GM18858 (cell line): ENCODE measurements at regions not wholly inside any gene's neighbourhood (a gene's known extent, or its start where the extent isn't known, plus 50 kb on each side); places are given as distances from the start of the nearest gene placed in this dataset.

Experiments used
- ATAC-seq: cut with Tn5 transposase; IDR thresholded peaks from one replicate; pipeline ENCODE4 v1.9.1; 2021; ENCODE audit not compliant: unreplicated experiment

DNA sequence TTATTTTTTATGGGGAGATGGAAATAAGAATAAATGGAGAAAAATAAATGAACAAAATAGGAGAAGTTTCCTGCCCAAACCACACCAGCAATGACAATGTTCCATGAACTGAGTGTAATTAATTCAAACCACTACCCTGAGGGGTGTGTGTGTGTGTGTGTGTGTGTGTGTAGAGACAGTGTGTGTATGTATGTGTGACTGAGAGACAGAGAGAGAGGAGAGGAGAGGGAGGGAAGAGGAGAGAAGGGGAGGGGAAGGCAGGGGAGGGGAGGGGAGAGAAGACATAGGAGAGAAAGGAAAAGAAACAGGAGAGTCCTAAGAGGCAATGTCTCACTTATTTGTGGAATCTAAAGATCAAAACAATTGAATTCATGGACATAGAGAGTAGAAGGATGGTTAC is 65.0 kb upstream of the POU2AF1 start:
- no peak for ATAC-seq

DNA sequence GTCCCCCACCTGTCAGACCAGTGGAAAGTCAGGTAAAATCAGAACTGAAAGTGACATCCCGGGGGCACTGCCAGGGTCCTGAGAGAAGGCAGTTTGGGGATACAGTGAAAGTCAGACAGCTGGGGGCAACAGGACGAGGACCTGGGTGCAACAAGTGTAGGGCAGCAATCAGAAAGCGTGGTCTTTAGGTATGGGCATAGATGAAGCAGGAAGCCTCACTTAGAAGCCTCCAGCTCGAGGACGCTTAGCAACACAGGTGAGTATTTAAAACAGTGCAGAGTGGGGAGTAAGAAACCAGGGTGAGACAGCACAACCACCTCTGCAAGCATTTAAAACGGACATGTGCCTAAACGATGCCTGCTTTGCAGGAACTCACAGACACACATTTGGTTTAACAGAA is 64.6 kb upstream of the POU2AF1 start:
- no peak for ATAC-seq

DNA sequence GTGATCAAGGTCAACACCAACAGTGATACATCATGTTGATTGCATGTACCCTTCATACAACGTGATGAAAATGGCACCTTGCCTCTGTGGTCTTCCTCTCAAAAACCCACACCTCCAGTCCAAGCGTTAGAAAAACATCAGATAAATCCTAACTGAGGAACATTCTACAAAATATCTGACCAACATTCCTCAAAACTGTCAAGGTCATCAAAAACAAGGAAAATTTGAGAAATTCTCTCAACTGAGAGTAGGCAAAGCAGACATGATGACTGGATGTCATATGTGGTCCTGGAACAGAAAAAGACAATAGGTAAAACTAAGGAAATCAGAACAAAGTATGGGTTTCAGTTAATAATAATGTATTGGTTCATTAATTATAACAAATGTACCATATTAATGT is 64.0 kb upstream of the POU2AF1 start:
- no peak for ATAC-seq

DNA sequence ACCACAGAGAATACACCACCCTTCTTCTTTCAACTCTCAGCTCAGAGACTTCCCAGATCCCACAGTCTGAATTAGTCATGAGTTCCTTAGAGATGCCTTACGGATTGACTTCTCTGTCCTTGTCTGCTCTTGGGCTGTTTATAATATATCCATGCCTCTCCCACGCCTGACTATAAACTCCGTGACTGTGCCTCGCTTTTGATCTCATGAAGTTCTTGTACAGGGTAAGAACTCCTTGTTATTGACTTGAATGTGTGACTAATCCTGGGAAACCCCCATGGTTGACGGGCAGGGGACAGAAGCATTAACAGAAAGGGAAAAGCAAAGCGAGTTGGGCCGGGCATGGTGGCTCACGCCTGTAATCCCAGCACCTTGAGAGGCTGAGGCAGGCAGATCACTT is 62.4 kb upstream of the POU2AF1 start:
- ATAC-seq, result no peak

DNA sequence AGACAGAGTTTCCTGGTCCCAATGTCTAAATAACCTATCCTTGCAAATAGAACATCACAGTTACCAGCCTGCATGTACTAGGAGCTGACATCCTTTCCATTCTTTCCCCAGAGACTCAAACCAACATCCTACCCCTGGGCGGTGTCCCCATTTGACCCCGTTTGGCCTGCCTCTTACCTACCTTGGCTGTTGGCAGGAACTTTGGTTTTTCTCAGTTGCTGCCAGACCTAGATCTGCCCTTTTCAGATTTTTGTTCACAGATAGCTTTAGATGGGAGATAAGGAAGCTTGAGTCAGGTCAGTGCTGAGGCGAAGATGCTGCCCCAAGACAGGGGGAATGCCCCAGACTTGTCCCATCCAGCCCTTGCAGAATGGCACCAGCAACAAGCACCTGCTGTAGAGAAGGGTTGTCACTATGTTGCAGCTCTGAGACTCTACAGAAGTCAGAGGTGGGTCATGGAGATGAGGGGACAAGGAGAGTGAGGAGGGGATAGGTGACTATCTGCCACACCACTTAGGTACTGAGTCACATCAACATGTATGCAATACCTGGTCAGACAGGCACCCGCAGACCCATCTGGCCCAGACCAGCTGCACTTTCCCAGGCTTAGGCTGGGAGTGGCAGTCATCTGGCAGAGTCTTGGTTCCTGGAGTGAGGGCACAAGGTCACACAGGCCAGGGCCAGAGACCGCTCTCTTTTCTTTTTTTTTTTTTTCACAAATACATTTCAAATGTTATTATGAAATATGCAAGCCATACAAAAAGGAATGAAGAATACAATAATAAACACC is 61.5 kb upstream of the POU2AF1 start:
- ATAC-seq, result no peak

DNA sequence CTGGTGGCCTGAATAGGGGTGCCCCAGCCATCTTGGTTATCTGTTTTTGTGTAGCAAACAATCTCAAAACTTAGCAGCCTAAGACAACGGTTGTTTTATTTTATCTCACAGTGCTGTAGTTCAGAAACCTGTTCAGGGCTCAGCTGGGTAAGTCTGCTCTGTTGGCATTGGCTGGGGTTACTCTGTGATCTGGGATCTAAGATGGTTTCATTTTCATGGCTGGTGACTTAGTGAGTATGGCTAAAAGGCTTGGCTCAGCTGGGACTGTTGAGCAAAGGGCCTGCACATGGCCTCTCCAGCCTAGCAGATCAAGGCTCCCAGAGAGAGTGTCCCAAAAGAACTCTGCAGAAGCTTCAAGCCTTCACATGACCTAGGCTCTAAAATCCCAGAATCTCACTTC is 60.8 kb upstream of the POU2AF1 start:
- no peak for ATAC-seq

DNA sequence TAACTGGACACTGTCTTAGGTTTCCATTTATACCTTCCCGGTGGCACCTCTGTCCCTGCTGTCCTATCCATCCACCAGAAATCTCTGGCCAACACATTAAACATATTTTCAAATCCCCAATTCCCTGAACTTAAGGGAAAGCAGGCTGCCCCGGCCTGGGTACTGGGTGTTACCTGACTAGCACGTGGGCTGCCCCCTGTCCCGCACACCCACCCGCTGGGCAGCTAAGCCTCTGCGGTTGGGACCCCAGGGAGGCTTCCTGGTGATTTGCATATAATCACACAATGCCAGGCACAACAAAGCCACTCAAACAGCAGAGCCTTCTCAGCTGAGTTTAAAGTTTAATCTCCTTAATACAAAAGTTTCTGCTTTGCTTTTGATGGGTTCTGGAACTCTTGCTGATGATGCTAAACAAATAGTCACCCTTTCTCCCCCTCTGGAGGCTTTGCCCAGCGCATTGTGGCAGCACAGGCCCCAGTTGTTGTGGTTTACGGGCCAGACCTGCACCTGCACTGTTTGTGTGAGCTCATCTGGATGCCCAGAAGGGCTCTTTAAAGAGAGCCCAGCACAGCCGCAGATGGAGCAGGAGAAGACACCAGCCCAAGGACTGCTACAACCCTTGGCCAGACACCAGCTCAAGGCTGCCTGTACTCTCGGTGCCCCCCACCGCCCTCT is 59.9 kb upstream of the POU2AF1 start:
- ATAC-seq, result no peak

DNA sequence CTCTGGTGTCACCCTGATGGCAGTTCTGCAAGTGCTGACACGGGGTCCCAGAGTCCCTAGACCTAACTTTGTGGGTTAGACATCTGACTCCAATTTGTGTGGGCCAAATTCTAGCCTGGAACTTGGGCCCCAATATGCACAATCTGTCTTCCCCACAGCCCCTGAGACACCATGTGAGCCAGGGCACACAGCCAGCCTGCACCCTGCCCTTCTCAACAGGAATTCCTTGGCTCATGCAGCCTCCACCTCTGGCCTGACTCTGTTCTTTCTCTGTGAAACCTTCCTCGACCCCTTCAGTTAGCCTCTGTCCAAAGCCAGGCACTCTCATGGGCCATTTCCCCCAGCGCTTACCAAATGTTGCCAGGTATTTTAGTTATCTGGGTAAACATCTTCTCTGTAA is 59.1 kb upstream of the POU2AF1 start:
- ATAC-seq, result no peak

DNA sequence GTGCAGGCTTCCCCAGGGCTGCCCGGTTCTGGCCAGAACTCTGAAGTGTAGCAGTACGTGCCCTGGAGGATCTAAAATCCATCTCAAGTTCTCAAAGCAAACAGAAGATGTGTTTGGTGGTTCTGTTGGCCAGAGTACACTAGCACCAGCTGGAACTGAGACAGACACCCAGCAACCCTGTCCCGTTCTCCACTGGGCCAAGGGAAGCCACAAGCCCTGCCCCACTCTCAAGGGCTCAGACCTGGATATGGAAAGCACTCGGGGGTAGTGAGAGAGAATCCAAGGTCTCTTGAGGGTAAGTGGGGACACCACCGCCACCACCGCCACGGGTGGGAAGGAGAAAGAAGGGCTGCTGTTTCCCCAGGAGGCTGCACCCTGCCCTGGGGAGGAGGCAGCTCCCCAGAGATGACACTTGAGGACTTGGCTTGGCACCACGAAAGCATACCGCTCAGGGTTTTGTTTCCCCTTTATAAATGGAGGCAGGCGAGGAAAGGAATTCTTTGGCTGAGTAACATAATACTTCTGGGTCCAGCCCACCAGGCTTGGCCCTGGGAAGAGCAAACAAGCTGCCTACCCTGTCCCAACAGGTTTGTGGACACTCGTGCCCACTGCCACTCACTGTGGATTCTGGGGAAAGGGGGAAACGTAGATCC is 56.1 kb upstream of the POU2AF1 start:
- no peak for ATAC-seq

DNA sequence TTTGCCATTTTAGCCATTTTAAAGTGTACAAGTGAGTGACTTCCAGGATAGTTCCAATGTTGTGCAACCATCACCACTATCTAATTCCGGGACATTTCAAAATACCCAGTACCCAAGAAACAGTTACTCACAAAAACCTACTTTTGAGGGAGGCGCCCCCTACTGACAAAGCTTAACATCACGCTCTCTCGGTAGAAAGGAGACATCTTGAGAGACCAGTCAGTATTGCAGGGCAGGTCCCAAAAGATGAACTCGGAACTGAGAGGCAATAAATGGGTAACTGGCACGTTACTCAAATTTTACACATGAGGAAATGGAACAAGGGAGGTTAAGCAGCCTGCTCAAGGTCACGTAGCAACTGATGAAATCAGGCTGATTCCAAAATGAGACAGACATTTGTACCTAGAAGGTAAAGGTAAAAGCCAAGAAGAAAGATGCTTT is 50.0 kb upstream of the POU2AF1 start:
- ATAC-seq, result peak; percentile 78
